Peyer's patch (tissue), 4 donors: ENCODE measurements at regions not wholly inside any gene's neighbourhood (a gene's known extent, or its start where the extent isn't known, plus 50 kb on each side); places are given as distances from the start of the nearest gene placed in this dataset.

Source experiments
- CTCF ChIP-seq, 6 experiments: fragments of 450-650 bp in 4 of 6; fragments of 200-600 bp in 2 of 6; sonication (generic) in 1 of 6; IDR thresholded peaks; one replicate each; pipeline ENCODE4 v1.5.1; 2017 to 2019; ENCODE audit warnings: antibody characterized with exemption in 6 of 6, mild to moderate bottlenecking in 3 of 6, moderate library complexity in 1 of 6
- POLR2A ChIP-seq, 2 donors: fragments of 450-650 bp; IDR thresholded peaks; one replicate each; pipeline ENCODE4 v1.5.1; 2017; ENCODE audit warnings: antibody characterized with exemption in 2 of 2, mild to moderate bottlenecking in 2 of 2, moderate library complexity in 2 of 2

DNA sequence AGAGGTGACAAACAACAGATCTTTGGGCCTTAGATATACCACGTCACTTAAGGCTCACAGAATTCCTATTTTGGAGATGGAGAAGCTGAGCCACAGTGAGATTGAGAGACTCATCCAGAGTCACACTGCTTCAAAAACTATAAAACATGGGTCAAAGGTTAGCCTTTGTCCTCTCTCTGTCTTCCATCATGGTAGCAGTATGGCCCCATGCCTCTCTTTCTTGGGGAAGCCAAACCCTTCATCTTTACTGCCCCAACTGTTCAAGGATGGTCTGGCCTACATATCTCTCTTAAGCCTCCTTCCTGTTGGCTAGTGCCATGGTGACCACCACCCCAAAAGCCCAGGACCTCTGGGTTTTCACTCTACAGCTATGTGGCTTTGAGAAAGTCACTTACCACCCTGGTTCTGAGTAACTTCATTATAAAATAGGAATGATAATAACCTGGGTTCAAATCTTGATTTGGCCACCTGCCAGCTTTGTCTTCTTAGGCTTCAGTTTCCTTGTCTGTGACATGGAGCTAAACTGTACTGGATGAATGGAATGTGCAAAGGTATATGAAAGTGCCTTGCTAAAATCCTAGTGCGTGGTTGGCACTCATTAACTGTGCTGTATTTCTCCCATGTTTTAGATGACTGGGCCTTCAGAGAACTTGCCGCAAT is 85.9 kb upstream of the JUN start:
- TF ChIP-seq CTCF (IDR thresholded peaks at IDR 0.05) (no peak), POLR2A (IDR thresholded peaks at IDR 0.05) (no peak)
